Breast epithelium (tissue), 4 donors: ENCODE measurements at regions not wholly inside any gene's neighbourhood (a gene's known extent, or its start where the extent isn't known, plus 50 kb on each side); places are given as distances from the start of the nearest gene placed in this dataset.
"Not testable (repeated sequence)": the region's sequence is repeated elsewhere in the genome, so short reads cannot be mapped to it uniquely, and the experiment has no call there.

ENCODE experiments used
- DNase-seq, 2 donors: peaks; one replicate each; pipeline ENCODE4 v3.0.0-alpha.2; 2019; ENCODE audit warnings: low spot score in 2 of 2
- H3K27ac ChIP-seq, 2 donors: fragments of 200-600 bp; sonication (generic) in 1 of 2; one replicate each; pipeline ENCODE4 v1.5.1; 2016 to 2019; ENCODE audit warnings: mild to moderate bottlenecking in 1 of 2
- H3K27me3 ChIP-seq, 2 donors: fragments of 200-600 bp; sonication (generic) in 1 of 2; one replicate each; pipeline versions ENCODE4 v1.5.1 to v1.6.0; 2017 to 2019; ENCODE audit warnings: control low read depth in 1 of 2, mild to moderate bottlenecking in 1 of 2
- H3K36me3 ChIP-seq: fragments of 200-600 bp; one replicate; pipeline ENCODE4 v1.5.1; 2019
- H3K4me1 ChIP-seq, 2 donors: fragments of 200-600 bp; sonication (generic); one replicate each; pipeline ENCODE4 v1.5.1; 2016 to 2019; ENCODE audit warnings: control low read depth in 1 of 2
- H3K4me3 ChIP-seq, 3 donors: fragments of 200-600 bp; sonication (generic); 1 replicate in 2 of 3; 2 replicates in 1 of 3; pipeline ENCODE4 v1.5.1; 2016 to 2019; ENCODE audit warnings: mild to moderate bottlenecking in 3 of 3, moderate library complexity in 2 of 3
- H3K9me3 ChIP-seq, 2 donors: fragments of 200-600 bp; sonication (generic) in 1 of 2; one replicate each; pipeline ENCODE4 v1.5.1; 2016 to 2019; ENCODE audit warnings: control low read depth in 1 of 2
- POLR2A ChIP-seq: fragments of 450-650 bp; IDR thresholded peaks from one replicate; pipeline ENCODE4 v1.6.1; 2016; ENCODE audit warnings: antibody characterized with exemption, mild to moderate bottlenecking, moderate library complexity
- POLR2AphosphoS5 ChIP-seq, 3 donors: sonication (generic); formaldehyde crosslinking; IDR thresholded peaks; one replicate each; pipeline ENCODE4 v1.6.1; 2017; ENCODE audit warnings: antibody characterized with exemption in 3 of 3
- intact Hi-C: fragments of 100-400 bp; cut with DNase I; formaldehyde crosslinking; loops from one replicate; pipeline ENCODE4 v1.15.1; 2023; ENCODE audit warnings: low total_unique reads
- TF ChIP-seq, protein P1 (sequence below), 3 donors: fragments of 450-650 bp; IDR thresholded peaks; one replicate each; pipeline ENCODE4 v1.5.1; 2016 to 2017; ENCODE audit warnings: antibody characterized with exemption in 3 of 3, mild to moderate bottlenecking in 3 of 3, moderate library complexity in 3 of 3

- TF ChIP-seq POLR2A (no peak), POLR2AphosphoS5 (IDR thresholded peaks at IDR 0.05) (no peak)
- TF ChIP-seq, protein P1, sequence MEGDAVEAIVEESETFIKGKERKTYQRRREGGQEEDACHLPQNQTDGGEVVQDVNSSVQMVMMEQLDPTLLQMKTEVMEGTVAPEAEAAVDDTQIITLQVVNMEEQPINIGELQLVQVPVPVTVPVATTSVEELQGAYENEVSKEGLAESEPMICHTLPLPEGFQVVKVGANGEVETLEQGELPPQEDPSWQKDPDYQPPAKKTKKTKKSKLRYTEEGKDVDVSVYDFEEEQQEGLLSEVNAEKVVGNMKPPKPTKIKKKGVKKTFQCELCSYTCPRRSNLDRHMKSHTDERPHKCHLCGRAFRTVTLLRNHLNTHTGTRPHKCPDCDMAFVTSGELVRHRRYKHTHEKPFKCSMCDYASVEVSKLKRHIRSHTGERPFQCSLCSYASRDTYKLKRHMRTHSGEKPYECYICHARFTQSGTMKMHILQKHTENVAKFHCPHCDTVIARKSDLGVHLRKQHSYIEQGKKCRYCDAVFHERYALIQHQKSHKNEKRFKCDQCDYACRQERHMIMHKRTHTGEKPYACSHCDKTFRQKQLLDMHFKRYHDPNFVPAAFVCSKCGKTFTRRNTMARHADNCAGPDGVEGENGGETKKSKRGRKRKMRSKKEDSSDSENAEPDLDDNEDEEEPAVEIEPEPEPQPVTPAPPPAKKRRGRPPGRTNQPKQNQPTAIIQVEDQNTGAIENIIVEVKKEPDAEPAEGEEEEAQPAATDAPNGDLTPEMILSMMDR (IDR thresholded peaks at IDR 0.05), result no peak
- Histone ChIP-seq H3K4me3 (no peak overlapping the region), H3K27me3 (no peaks in the 10 kb centered on the region), H3K36me3 (no peaks in the 10 kb centered on the region), H3K4me1 (no peaks in the 10 kb centered on the region), H3K27ac (no peak overlapping the region), H3K9me3 (no peaks in the 10 kb centered on the region)
- no peak for DNase-seq
- intact Hi-C loops, result no loop called here
These were observed 1239.8 kb downstream of the TMEM121 start for GRCh38 chr14:106766145-106766544.

- intact Hi-C loops, H3K9me3 ChIP-seq, H3K4me1 ChIP-seq: not testable (repeated sequence)
These were observed 1240.3 kb downstream of the TMEM121 start for GRCh38 chr14:106766551-106767277.

GRCh38 chr14:106768230-106768629 is 1241.8 kb downstream of the TMEM121 start:
- H3K4me1 ChIP-seq, H3K27me3 ChIP-seq, H3K9me3 ChIP-seq, H3K4me3 ChIP-seq, H3K27ac ChIP-seq, DNase-seq, intact Hi-C loops, H3K36me3 ChIP-seq: not testable (repeated sequence)

More at GRCh38 chr14:106766551-106767277, 1240.3 kb downstream of the TMEM121 start:
- H3K27me3 ChIP-seq, DNase-seq, H3K4me3 ChIP-seq, H3K36me3 ChIP-seq, H3K27ac ChIP-seq: not testable (repeated sequence)

DNA sequence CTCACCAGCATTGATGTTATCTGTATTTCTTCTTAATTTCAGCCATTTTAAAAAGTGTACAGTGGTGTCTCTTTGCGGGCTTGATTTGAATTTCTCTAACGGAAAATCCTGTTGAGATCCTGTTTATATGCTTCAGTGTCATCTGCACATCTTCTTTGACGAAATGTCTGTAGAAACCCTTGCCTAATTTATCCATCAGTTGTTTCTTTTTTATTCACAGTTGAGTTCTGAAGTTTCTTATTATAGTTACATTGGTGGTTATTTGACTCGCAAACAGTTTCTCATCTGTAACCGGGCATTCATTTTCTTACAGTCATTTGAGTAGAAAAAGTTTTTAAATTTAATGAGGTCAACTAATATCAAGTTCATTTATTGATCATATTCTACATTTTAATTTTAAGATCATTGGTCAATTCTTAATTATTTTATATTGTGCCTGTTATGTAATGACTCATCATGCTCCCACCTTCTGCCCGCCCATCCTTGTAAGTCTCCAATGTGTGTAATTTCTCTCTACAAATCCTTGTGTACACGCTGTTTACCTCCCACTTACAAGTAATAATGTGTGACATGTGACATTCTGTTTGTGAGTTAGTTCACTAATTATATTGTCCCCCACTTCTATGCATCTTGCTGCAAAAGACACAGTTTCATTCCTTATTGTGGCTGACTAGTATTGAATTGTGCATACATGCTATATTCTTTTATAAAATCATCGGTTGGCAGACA is 1242.8 kb downstream of the TMEM121 start:
- DNase-seq, H3K27me3 ChIP-seq, H3K27ac ChIP-seq, H3K4me1 ChIP-seq, H3K36me3 ChIP-seq, H3K9me3 ChIP-seq, H3K4me3 ChIP-seq, intact Hi-C loops: not testable (repeated sequence)

- H3K27me3 ChIP-seq, intact Hi-C loops, H3K4me3 ChIP-seq, DNase-seq, H3K4me1 ChIP-seq, H3K9me3 ChIP-seq, H3K36me3 ChIP-seq, H3K27ac ChIP-seq: not testable (repeated sequence)
These were observed 1243.8 kb downstream of the TMEM121 start for GRCh38 chr14:106770158-106770672.

DNA sequence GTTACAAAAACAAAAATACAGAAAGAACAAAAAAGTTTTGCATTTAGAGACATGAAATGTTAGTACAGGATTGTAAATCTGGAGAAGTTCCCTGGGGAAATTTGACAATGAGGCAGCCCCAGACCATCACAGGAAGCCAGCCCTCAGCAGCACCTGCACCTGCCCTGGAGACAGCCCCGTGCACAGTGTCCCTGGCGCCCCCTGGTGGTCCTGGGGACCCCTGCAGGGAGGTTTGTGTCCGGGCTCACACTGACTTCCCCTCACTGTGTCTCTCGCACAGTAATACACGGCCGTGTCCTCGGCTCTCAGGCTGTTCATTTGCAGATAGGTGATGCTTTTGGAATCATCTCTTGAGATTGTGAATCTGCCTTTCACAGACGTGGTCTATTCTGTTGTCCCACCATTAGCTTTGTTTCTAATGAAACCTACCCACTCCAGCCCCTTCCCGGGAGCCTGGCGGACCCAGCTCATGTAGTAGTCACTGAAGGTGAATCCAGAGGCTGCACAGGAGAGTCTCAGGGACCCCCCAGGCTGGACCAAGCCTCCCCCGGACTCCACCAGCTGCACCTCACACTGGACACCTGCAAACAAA is 1248.6 kb downstream of the TMEM121 start:
- H3K27ac ChIP-seq, H3K9me3 ChIP-seq, H3K36me3 ChIP-seq, DNase-seq, H3K4me3 ChIP-seq, H3K4me1 ChIP-seq, H3K27me3 ChIP-seq, intact Hi-C loops: not testable (repeated sequence)

DNA sequence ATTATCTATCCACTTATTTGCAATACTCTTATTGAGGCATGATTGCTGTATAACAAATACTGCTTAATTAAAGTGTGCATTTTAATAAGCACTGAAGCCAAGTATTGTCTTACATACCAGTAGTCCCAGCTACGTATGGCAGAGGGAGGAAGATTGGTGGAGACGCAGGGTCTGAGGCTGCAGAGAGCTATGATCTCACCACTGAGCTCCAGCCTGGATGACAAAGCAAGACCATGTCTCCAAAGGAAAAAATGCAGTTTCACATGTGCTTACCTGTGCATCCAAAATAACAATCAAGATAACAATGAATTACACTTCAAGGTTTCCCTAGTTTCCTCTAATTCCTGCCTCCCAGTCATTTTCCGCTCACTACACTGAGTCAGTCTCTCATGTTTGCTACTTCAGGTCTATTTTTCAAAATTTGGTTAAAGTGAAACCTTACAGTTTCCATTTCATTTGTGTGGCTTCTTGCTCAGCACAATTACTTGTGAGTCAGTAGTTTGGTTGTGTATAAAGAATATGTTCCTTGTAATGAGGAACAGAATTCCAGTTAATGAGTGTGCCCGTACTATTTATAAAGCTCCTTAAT is 1250.1 kb downstream of the TMEM121 start:
- Histone ChIP-seq H3K9me3 (no peaks in the 10 kb centered on the region), H3K27me3 (no peaks in the 10 kb centered on the region), H3K36me3 (no peaks in the 10 kb centered on the region), H3K4me1 (no peaks in the 10 kb centered on the region), H3K4me3 (no peak overlapping the region), H3K27ac (no peak overlapping the region)
- TF ChIP-seq POLR2A, result no peak
- no peak for TF ChIP-seq POLR2AphosphoS5 (IDR thresholded peaks at IDR 0.05)
- TF ChIP-seq, protein P1 (IDR thresholded peaks at IDR 0.05), result no peak
- DNase-seq, result no peak
- intact Hi-C loops, result no loop called here
